ENCODE measurements at regions not wholly inside any gene's neighbourhood (a gene's known extent, or its start where the extent isn't known, plus 50 kb on each side); places are given as distances from the start of the nearest gene placed in this dataset.
"Not testable (repeated sequence)": the region's sequence is repeated elsewhere in the genome, so short reads cannot be mapped to it uniquely, and the experiment has no call there.

DNA sequence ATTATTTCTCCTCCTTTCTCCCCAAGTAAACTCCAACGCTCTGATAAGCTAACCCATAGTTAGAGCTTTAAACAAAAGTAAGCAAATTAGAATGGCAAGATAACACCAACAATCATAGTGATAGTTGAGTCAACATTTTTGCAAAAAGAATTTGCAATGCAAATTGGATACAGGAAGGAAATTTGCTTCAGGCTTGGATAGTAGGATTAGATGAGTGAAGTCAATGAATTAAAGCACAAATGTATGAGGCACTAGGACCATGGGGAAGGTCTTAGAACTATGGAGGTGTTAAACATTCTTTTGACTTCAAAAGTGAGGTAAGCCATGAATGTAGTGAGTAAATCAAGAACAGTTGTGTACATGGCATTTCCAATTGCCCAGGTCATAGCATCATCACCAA, 289.8 kb upstream of the GRAMD2B start:
- DNase-seq, result no peak

- DNase-seq, result no peak
These were observed 285.3 kb upstream of the GRAMD2B start for GRCh38 chr5:126137891-126138280.

- DNase-seq, result no peak
These were observed 284.8 kb upstream of the GRAMD2B start for GRCh38 chr5:126138281-126138931.

GRCh38 chr5:126139086-126139485, 284.1 kb upstream of the GRAMD2B start:
- DNase-seq, result no peak

- DNase-seq, result no peak
These were observed 283.4 kb upstream of the GRAMD2B start for GRCh38 chr5:126139773-126140172.

- no peak for DNase-seq
These were observed 279.6 kb upstream of the GRAMD2B start for GRCh38 chr5:126143622-126144021.

GRCh38 chr5:126150319-126150718, 272.9 kb upstream of the GRAMD2B start:
- DNase-seq, result not testable (repeated sequence)

- DNase-seq, result not testable (repeated sequence)
These were observed 267.9 kb upstream of the GRAMD2B start for GRCh38 chr5:126155298-126155697.

GRCh38 chr5:126166368-126166767, 256.8 kb upstream of the GRAMD2B start:
- no peak for DNase-seq

DNA sequence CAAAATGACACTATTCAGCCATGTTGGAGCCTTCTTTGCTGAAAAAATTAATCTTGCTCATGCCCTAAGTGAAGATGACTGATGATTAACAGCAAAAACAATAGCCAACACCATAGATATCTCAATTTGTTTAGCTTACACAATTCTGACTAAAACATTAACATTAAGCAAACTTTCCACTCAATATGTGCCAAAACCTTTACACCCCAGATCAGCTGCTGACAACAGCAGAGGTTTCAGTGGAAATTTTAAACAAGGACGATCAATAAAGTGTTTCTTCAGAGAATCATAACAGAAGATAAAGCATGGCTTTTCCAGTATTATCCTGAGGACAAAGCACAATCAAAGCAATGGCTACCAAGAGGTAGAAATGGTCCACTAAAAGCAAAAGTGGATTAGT, 254.4 kb upstream of the GRAMD2B start:
- DNase-seq, result no peak

DNA sequence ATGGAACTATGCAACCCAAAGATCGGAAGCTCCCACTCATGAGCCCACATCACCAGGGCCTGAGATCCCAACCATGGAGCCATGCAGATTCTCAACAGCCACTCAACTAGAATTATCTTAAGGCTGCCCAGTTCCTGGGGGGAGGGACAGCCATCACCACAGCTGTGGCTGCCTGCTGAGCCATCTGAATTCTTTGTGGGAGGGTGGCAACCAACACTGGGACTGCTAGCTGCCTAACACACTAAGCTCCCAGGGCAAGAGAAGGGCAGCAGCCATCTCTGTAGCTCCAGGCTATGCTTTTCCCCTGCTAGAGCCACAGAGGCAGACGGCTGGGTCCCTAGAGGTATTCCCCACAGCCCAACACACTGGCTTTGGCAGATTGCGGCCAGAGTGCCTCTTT, 251.3 kb upstream of the GRAMD2B start:
- DNase-seq, result no peak

GRCh38 chr5:126172812-126173211, 250.4 kb upstream of the GRAMD2B start:
- DNase-seq, result no peak

DNA sequence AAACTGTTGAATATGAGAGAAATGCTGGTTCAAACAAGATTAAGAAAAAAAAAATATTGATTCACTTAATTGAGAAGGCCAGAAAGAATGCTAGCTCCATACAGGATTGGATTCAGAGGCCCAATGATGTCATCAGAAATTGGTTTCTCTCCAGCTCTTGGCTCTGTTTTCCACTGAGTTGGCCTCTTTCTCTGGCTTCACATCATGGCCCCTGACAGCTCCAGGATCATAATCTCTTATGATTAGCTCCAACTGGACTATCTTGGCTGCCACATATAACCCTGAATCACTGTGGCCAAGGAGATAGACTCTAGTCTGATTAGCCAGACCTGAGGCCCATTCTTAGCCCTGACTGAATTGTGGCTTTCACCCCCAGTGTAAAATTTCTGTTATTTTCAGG, 244.7 kb upstream of the GRAMD2B start:
- no peak for DNase-seq

- no peak for DNase-seq
These were observed 240.1 kb upstream of the GRAMD2B start for GRCh38 chr5:126182971-126183695.

GRCh38 chr5:126184474-126184873, 238.7 kb upstream of the GRAMD2B start:
- no peak for DNase-seq

GRCh38 chr5:126186210-126186609, 237.0 kb upstream of the GRAMD2B start:
- DNase-seq, result no peak

DNA sequence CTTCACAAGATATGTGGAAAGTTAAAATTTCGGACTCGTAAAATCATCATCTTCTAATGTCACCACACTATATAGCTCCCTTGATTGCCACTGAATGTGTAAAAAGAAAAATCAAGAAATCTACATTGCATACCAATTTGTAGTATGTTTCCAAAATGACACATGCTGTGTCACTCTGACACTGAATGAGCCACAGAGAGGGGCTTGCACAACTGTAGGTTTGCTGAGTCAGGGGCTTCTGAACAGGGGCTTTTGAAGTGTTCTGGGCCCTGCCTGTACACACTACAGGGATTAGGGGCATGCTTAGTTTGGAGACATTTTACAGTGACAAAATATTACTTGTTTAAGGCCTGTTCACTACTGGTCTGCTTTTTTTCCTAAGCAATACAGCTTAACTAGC, 234.4 kb upstream of the GRAMD2B start:
- DNase-seq, result no peak

DNA sequence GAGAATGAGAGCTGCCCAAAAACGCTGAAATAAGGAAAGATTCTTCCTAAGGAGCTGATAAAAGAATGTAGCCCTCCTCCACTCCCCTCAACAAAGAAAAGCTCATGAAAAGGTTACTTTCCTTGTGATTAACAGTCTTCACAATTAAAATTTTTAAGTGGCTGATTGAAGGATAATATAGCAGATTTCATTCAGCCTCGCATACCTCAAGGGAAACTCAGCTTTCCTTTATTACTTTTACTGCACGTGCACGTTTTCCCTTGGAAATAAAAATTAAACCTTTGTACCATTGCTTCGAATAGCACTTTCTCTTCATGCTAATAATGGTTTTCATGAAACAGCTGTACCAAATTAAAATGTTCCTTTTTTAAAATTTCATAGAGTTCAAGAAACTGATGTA, 234.0 kb upstream of the GRAMD2B start:
- no peak for DNase-seq

- DNase-seq, result no peak
These were observed 233.3 kb upstream of the GRAMD2B start for GRCh38 chr5:126189862-126190261.

DNA sequence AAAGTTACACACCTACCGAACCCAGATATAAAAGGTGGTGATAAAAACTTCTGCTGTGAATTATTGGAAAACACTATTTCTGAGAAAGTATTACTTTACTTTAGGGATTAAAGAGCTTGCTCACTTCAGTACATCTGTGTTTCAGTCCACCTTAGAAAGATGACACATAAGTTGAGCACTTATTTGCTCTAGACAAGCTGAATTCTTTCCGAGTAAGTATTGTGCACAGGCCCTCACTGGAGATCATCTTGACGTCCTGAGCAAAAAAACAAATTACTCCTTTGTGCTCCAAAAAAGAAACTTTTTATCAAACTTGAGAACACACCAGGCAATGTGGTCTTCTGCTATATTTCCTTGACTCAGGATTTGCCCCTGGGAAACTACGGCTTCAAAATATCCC, 231.0 kb upstream of the GRAMD2B start:
- DNase-seq, result no peak

DNA sequence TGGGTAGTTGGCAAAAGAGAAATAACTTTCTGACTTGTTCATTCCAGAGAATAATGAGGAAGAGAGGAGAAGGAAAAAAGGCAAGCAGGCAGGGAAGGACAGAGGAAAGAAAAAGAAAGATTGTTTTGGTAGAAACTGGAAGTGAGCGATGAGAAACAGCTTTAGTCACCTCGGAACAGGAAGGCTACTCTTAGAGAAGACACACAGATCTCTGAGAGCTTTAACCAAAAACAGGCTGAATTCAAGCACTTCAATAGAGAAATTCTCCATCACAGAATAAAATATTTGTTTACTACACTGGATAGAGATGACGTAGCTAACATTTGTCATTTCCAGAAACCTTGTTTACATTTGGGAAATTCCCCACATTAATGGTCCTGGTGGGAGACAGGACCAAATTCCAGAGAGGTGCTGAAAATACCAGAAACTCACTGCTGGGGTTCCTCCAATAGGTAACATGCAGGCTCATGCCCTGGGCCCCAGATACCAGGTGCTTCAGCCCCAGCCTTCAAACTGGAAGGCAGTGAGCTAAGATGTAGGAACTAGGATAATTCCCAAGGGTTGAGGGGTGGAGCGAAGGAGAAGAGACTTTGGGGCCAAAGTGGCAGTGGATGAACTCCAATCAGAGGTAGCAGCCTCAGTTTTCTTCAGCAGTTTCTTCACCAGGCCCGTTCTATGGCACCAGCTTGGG, 227.7 kb upstream of the GRAMD2B start:
- DNase-seq, result no peak

DNA sequence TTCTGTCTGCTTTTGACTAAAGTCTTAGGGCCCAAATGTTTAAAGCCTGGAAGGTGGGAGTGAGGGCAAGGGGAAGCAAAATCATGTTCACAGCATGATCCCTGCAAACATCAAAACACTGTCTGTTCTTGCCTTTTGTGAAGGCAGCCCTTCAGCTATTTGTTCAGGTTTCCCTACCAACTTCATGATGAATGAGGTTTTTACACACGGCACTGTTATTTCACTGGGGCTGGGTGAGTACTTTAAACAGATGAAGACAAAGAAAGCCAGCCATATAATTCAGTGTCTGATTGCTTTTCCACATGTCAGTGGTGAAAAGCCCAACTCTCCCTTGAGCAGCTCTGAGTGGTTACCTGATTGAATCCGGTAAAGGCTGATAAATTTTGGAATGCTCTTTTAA, 224.7 kb upstream of the GRAMD2B start:
- DNase-seq, result no peak

GRCh38 chr5:126199467-126199866, 223.7 kb upstream of the GRAMD2B start:
- no peak for DNase-seq

DNA sequence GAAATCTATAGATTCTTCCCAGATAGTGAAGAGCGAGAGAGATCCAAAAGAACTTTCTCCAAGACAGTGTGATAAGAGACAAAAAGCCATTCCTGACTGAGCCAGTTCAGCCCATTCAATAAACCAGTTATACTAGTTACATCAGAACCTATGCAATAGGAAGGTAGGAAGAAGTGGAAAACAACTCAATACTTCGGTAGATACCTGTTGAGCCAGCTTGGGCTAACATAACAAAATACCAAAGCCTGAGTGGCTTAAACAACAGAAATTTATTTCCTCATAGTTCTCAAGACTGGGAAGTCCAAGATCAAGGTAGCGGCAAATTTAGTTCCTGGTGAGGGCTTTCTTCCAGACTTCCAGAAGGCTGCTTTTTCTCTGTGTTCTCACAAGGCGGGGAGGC, 214.5 kb upstream of the GRAMD2B start:
- DNase-seq, result no peak

All from T-helper 9 cell (primary cell).